ENCODE measurements at regions not wholly inside any gene's neighbourhood (a gene's known extent, or its start where the extent isn't known, plus 50 kb on each side); places are given as distances from the start of the nearest gene placed in this dataset.

DNA sequence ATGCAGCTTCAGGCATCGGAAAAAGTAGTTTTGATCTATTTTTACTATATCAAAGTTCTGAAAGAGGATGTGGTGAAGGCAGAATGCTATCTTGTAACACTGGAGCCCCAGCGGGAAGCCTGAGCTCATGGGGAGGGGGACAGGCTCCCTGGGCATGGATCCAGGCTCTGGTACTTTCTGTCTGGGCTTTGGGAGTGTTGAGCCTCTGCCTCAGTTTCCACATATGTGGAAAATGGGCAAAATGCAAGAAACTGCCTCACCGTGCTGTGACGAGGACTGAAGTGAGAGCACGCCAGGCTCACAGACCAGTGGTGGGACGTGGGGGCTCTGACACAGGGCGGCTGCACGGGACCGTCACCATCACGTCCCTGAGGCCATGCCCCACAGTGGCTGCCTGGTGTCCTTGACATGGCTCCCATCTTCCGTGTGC is 182.9 kb upstream of the SHH start:
- no peak for DNase-seq (ENCODE audit: low read depth in 2 of 2)

- DNase-seq (ENCODE audit: low read depth in 2 of 2): no peak
Measured at GRCh38 chr7:155994279-155994811, 182.1 kb upstream of the SHH start.

DNA sequence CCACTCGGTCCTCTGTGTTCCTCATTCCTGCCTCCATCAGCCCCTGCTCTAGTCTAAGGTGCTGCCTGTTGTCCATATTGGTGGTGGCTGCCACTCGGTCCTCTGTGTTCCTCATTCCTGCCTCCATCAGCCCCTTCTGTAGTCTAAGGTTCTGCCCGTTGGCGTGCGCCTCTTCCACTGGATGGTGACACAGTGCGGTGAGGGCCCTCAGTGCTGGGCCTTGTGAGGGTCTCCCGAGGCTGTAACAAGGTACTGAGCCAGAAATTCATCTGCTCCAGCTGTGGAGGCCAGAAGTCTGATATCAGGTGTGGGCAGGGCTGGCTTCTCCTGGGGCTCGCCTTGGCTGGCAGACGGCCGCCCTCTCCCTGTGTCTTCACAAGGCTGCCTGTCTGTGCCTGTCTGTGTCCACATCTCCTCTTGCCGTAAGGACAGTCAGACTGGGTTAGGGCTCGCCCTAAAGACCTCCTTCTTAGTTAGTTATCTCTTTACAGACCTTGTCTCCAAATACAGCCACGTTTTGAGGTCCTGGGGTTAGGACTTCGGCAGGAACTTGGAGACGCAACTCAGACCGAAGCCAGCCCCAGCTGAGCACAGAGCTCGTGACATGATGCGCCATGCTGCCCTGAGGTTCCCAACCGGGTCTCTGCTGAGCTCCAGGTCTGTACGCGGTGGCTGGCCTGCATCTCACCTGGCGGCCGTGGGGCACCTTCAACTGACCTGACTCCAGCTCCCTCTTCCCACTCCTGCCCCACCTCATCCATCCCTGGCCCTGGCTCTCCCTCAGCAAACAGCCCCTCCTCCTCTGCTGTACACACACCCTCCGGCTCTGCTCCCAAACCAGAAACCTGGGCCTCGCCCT is 181.4 kb upstream of the SHH start:
- DNase-seq (ENCODE audit: low read depth in 2 of 2): no peak

GRCh38 chr7:155992974-155993373 is 180.7 kb upstream of the SHH start:
- DNase-seq (ENCODE audit: low read depth in 2 of 2): no peak

DNA sequence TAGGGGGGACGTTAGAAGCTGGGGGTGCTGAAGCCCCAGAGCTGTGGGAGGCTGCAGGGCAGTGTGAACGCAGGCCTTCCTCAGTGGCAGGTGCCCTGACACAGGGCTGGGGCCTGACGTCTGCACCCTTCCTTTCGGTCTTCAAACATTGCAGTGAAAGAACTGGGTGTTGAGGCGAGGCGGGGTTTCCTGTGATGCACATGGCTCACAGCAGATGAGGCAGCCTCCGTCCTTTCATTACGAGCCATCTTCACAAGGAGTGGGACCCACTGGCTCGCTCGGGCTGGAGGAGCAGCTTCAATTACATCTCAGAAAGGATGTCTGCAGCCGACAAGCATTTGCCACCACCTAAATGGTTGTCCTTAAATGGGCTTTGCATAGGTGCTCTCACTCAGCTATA is 180.3 kb upstream of the SHH start:
- DNase-seq (ENCODE audit: low read depth in 2 of 2): no peak

DNA sequence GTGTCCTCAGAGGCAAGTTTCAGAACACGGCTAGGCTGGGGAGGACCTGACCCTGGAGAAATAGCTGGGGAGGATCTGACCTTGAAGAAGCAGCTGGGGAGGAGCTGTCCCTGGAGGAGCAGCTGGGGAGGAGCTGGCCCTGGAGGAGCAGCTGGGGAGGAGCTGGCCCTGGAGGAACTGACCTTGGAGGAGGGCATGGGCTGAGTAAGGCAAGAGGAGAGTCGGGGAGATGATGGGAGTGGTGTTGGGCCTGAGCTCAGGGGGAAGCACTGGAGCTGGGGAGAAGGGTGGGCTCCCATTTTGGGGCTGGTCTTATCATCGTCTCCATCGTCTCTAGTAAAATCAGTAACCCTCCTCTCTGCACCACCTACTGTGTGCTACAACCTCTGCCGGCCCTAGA is 179.8 kb upstream of the SHH start:
- DNase-seq (ENCODE audit: low read depth in 2 of 2): no peak

GRCh38 chr7:155991470-155991869 is 179.2 kb upstream of the SHH start:
- no peak for DNase-seq (ENCODE audit: low read depth in 2 of 2)

GRCh38 chr7:155988416-155988815 is 176.2 kb upstream of the SHH start:
- DNase-seq (ENCODE audit: low read depth in 2 of 2): no peak

GRCh38 chr7:155987681-155988235 is 175.5 kb upstream of the SHH start:
- no peak for DNase-seq (ENCODE audit: low read depth in 2 of 2)

DNA sequence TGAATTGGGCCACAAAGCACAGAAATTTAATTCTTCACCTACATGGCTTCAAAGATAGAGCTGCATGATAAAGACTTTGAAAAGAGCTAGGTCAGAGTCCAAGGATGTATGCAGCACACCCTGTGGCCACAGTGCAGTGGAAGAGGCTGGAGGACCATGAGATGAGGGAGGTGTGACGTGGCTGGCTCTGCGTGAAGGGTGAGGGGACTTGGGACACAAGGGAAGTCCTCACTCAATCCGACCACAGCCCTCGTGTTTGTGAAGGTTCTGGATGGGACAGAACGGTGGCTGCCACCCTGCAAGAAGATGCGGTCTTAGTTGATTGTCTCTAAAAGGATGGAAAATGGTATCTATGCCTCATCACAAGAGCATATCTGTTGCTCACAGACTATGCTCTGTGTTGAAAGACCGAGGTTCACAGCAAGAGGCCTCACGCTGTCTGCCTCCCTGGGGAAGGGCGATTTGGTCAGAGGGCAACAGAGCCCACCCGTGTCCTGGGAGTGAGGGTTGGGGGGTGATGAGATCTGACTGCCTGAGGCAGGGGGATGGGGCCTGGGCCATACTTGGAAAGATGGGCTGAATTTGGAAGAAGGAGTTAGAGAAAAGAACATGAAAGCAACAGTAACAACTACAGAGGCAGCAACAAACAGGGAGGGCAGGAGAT is 174.4 kb upstream of the SHH start:
- no peak for DNase-seq (ENCODE audit: low read depth in 2 of 2)

DNA sequence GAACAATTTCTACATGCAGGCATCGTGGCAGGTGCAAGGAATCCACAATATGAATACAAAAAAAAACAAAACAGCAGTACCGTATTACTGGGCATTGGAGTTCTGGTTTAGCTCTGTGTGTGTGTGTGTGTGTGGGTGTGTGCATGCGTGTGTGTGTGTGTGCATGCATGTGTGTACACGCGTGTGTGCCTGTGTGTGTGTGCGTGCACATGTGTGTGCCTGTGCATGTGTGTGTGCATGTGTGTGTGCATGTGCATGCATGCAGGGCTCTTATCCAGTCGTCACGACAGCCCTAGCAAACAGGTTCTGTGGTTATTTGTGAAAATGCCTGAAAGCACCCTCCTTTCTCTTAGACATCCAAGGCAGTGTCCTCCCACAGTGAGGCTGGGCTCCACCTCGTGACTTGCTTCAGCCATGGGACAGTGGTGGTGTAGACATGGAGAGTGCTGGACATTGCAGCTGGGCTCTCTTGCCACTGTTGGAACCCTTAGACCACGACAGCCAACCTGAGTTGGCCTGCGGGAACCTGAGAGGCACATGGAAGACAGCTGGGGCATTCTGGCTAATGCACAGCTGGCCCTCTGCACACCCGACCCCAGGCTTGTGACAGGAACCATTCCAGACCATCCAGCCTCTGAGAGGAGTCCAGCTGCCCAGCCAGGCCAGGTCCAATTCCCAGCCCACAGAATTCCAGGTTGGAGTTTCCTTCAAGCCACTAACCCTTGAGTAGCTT is 173.4 kb upstream of the SHH start:
- DNase-seq (ENCODE audit: low read depth in 2 of 2): no peak

- no peak for DNase-seq (ENCODE audit: low read depth in 2 of 2)
Measured at GRCh38 chr7:155984609-155985405, 172.5 kb upstream of the SHH start.

DNA sequence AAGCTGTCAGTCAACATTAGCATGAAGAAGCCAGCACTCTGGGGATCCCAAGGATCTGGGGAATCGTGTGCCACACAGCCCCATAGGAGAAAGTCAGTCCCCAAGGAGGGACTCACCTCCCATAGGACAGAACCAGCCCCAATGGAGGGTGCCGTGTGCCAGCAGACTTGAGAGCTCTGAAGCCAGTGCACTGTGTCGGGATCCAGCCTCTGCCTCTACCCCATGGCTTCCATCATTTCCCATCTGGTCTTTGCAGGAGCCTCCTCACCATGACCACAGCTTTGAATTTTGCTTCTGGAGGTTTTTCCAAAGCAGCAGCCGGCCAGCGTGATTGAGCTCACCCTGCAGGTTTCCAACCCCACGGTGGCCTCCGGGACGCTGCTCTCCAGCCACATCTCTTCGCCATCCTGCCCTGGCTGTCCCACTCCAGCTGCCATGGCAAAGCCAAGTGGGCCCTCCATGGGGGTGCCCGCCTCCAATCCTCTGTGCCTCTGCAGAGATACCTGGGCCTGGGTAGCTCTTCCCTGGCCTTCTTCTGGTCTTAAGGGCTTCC is 171.8 kb upstream of the SHH start:
- no peak for DNase-seq (ENCODE audit: low read depth in 2 of 2)

DNA sequence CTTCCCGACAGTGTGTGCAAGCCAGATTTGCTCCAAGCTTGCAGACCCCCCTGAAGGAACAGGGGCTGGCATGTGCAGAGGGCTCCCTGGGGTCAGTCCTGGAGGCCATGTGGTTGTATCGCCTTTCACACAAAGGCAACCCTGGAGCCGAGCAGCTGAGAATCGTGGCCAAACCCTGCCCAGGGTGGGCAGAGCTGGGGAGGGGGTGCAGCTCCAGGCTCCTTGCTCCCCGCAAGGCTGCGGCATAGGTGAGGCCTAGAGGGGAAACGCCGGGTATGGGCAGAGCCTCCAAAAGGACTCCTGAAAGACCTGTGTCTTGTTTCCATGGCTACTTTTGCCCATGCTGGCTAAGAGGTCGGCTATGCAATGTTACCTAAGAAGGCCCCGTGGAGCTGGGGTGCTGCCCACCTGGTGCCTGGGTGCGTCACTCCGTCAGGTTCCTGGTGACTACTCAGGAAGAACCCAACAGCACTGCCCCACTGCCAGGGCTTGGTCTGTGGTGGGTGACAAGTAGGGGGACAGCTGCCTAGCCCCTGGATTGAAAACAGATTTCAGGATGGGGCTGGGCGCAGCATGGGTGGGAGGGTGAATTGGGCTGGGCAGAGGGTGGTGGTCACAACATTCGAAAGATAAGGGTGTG is 171.0 kb upstream of the SHH start:
- no peak for DNase-seq (ENCODE audit: low read depth in 2 of 2)

GRCh38 chr7:155981703-155982102 is 169.4 kb upstream of the SHH start:
- no peak for DNase-seq (ENCODE audit: low read depth in 2 of 2)

- no peak for DNase-seq (ENCODE audit: low read depth in 2 of 2)
Measured at GRCh38 chr7:155980841-155981240, 168.6 kb upstream of the SHH start.

DNA sequence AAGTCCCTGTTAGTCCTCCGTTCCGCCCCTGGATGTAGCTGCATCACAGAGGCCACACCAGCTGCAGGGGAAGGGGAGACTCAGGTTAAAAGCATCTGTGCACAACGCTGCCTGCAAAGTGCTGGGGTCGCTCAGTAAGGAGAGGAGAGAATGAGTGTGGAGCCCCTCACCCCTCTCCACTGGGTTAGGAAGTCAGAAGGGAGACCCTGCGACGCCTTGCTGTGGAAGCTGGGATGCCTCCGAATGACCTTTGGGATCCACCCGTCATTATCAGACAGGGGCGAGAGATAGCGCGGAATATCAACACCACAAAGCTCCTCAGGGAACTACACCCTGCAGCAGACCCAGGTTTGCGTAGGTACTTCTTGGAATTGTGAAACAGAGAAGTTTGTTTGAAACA is 167.7 kb upstream of the SHH start:
- DNase-seq (ENCODE audit: low read depth in 2 of 2): no peak

- DNase-seq (ENCODE audit: low read depth in 2 of 2): no peak
Measured at GRCh38 chr7:155979566-155979965, 167.3 kb upstream of the SHH start.

DNA sequence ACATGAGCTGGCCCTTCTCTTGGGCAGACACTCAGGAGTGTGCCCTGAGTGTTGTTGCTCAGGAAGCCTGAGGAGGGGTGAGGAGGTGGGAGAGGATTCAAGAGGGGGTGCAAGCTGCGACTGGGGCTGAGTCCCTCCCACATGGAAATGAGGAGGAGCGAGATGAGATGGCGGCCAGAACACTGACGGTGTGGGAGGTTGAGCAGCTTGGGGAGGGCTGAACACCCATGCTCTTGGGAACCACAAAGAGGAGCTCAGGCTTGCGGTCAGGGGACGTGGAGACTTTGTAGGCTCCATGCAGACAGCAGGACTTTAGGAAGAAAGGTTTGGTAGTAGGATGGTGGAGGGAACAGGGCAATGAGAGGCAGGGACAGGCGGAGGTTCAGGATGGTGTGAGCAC is 163.2 kb upstream of the SHH start:
- no peak for DNase-seq (ENCODE audit: low read depth in 2 of 2)

DNA sequence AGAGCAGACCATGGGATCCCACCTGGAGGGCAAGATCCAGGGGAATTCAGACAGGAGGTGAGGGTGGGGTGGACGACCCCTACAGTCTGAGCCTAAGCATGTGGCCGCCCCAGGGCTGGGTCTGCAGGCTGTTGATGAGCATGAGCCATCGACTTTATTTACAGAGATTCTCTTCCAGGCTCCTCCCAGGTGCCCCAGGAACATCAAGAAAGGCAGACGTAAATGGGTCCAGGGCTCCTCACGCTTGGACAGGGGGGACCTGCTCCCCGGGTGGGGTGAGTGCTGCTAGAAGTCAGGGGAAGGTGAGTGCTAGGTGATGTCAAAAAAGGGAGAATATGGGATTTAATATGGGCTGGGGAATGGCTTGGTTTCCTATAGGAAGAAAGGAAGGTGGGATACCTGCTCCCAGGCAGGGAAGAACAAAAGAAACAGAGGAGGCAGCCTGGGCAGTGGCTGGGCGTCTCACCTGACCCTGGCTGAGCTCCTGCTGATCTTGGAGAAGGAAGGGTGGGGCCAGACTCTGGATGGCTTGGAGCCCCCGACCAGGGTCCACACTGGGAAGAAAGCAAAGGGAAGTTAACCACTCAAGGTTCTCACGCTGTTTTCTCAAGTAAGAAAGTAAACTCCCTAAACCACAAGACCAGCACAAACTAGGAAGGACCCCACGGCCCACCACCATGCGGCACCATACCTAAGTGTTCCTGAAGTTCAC is 162.1 kb upstream of the SHH start:
- DNase-seq (ENCODE audit: low read depth in 2 of 2): no peak

Measured in stimulated activated CD4-positive, alpha-beta T cell treated with anti-CD3 and anti-CD28 coated beads, Interleukin-4, amount 100 ng/mL, for 48 hours (primary cell).